CD8-positive, alpha-beta memory T cell (primary cell): ENCODE measurements at regions not wholly inside any gene's neighbourhood (a gene's known extent, or its start where the extent isn't known, plus 50 kb on each side); places are given as distances from the start of the nearest gene placed in this dataset.

Experiments
- CTCF ChIA-PET: fragments of 350-600 bp; sonication (Branson Sonifier 250); formaldehyde crosslinking; loops from one replicate; lab custom pipeline; 2021; ENCODE audit warnings: antibody characterized with exemption; lab: Charles Lee
- POLR2A ChIA-PET: fragments of 350-600 bp; sonication (Branson Sonifier 250); formaldehyde crosslinking; loops from one replicate; lab custom pipeline; 2021; ENCODE audit warnings: antibody characterized with exemption; lab: Charles Lee
- DNase-seq, 5 donors: peaks; one replicate each; pipeline versions ENCODE4 v3.0.0 to v3.0.0-alpha.2; 2020 to 2022; ENCODE audit warnings: mixed read lengths in 1 of 5
- H3K27ac ChIP-seq: one replicate; pipeline ENCODE4 v1.7.0; 2013; ENCODE audit warnings: low read depth, mild to moderate bottlenecking, low read length, moderate library complexity
- H3K27me3 ChIP-seq: 2 replicates; pipeline ENCODE4 v1.7.0; 2013; ENCODE audit warnings: low read length, mild to moderate bottlenecking; ENCODE audit not compliant: insufficient read depth, poor library complexity, severe bottlenecking
- H3K36me3 ChIP-seq: 2 replicates; pipeline ENCODE4 v1.7.0; 2013; ENCODE audit warnings: mild to moderate bottlenecking, low read length, moderate library complexity; ENCODE audit not compliant: insufficient read depth
- H3K4me1 ChIP-seq: 2 replicates; pipeline ENCODE4 v1.7.0; 2013; ENCODE audit warnings: mild to moderate bottlenecking, low read length, moderate library complexity; ENCODE audit not compliant: insufficient read depth
- H3K4me3 ChIP-seq: 2 replicates; pipeline ENCODE4 v1.7.0; 2013; ENCODE audit warnings: mild to moderate bottlenecking, low read length
- H3K9me3 ChIP-seq: 2 replicates; pipeline ENCODE4 v1.7.0; 2013; ENCODE audit warnings: mild to moderate bottlenecking, low read length
- H3K27ac Mint-ChIP-seq, 8 donors: one replicate each; pipeline ENCODE4 v1.8.0; 2020 to 2021; ENCODE audit warnings: mixed read lengths in 8 of 8, mild to moderate bottlenecking in 6 of 8, inconsistent platforms in 3 of 8, moderate library complexity in 3 of 8
- H3K27me3 Mint-ChIP-seq, 2 donors: one replicate each; pipeline ENCODE4 v1.8.0; 2020 to 2021; ENCODE audit warnings: mixed read lengths in 2 of 2, mild to moderate bottlenecking in 1 of 2, moderate library complexity in 1 of 2
- H3K36me3 Mint-ChIP-seq, 3 donors: one replicate each; pipeline ENCODE4 v1.8.0; 2020 to 2021; ENCODE audit warnings: mixed read lengths in 3 of 3, inconsistent platforms in 1 of 3, mild to moderate bottlenecking in 1 of 3
- H3K4me1 Mint-ChIP-seq, 3 donors: one replicate each; pipeline ENCODE4 v1.8.0; 2020 to 2021; ENCODE audit warnings: mixed read lengths in 3 of 3, inconsistent platforms in 1 of 3, mild to moderate bottlenecking in 1 of 3
- H3K4me3 Mint-ChIP-seq, 7 donors: one replicate each; pipeline ENCODE4 v1.8.0; 2020 to 2021; ENCODE audit warnings: mixed read lengths in 7 of 7, mild to moderate bottlenecking in 6 of 7, moderate library complexity in 4 of 7, inconsistent platforms in 2 of 7
- H3K9me3 Mint-ChIP-seq, 5 donors: one replicate each; pipeline ENCODE4 v1.8.0; 2020 to 2022; ENCODE audit warnings: mixed read lengths in 5 of 5, mild to moderate bottlenecking in 3 of 5, moderate library complexity in 2 of 5, inconsistent platforms in 1 of 5

- H3K27me3 ChIP-seq: no peaks in the 10 kb centered on the region
- Mint-ChIP-seq H3K36me3 (no peaks in the 10 kb centered on the region), H3K9me3 (peaks cover 2 to 10% (median 5%) of the 10 kb centered on the region in 5 donors), H3K4me1 (no peaks in the 10 kb centered on the region), H3K27me3 (no peaks in the 10 kb centered on the region), H3K27ac (no peak overlapping the region), H3K4me3 (no peak overlapping the region)
- H3K4me1 ChIP-seq: no peaks in the 10 kb centered on the region
- CTCF ChIA-PET: no interaction called here
- H3K9me3 ChIP-seq: no peaks in the 10 kb centered on the region
- no peaks in the 10 kb centered on the region for H3K36me3 ChIP-seq
- DNase-seq: no peak
- no peak overlapping the region for H3K27ac ChIP-seq
- POLR2A ChIA-PET: no interaction called here
- no peak overlapping the region for H3K4me3 ChIP-seq
These were observed 856.8 kb upstream of the ADAMTS5 start for GRCh38 chr21:27823652-27824201.

- H3K36me3 Mint-ChIP-seq: no peaks in the 10 kb centered on the region
- CTCF ChIA-PET: no interaction called here
- POLR2A ChIA-PET: no interaction called here
These were observed 853.5 kb upstream of the ADAMTS5 start for GRCh38 chr21:27820342-27820741.

GRCh38 chr21:27819299-27819698, 852.4 kb upstream of the ADAMTS5 start:
- H3K9me3 Mint-ChIP-seq: peaks cover 0 to 6% (median 2%) of the 10 kb centered on the region in 5 donors
- no peaks in the 10 kb centered on the region for H3K9me3 ChIP-seq
- H3K27me3 ChIP-seq: no peaks in the 10 kb centered on the region
- no peaks in the 10 kb centered on the region for H3K36me3 Mint-ChIP-seq
- no peak overlapping the region for H3K4me3 ChIP-seq
- no peak overlapping the region for H3K27ac ChIP-seq
- no peaks in the 10 kb centered on the region for H3K27me3 Mint-ChIP-seq
- H3K4me1 ChIP-seq: no peaks in the 10 kb centered on the region
- no peaks in the 10 kb centered on the region for H3K4me1 Mint-ChIP-seq
- no peak for DNase-seq
- H3K36me3 ChIP-seq: no peaks in the 10 kb centered on the region
- no peak overlapping the region for H3K4me3 Mint-ChIP-seq
- ChIA-PET POLR2A (no interaction called here), CTCF (no interaction called here)
- no peak overlapping the region for H3K27ac Mint-ChIP-seq

More at GRCh38 chr21:27820342-27820741, 853.5 kb upstream of the ADAMTS5 start:
- Mint-ChIP-seq H3K4me1 (no peaks in the 10 kb centered on the region), H3K27me3 (no peaks in the 10 kb centered on the region), H3K9me3 (peaks cover 0 to 6% (median 2%) of the 10 kb centered on the region in 5 donors), H3K4me3 (no peak overlapping the region), H3K27ac (no peak overlapping the region)
- Histone ChIP-seq H3K4me1 (no peaks in the 10 kb centered on the region), H3K27ac (no peak overlapping the region), H3K36me3 (no peaks in the 10 kb centered on the region), H3K27me3 (no peaks in the 10 kb centered on the region), H3K4me3 (no peak overlapping the region), H3K9me3 (no peaks in the 10 kb centered on the region)
- DNase-seq: no peak

GRCh38 chr21:27818847-27819246, 852.0 kb upstream of the ADAMTS5 start:
- Histone ChIP-seq H3K4me3 (no peak overlapping the region), H3K9me3 (no peaks in the 10 kb centered on the region), H3K36me3 (no peaks in the 10 kb centered on the region), H3K27me3 (no peaks in the 10 kb centered on the region), H3K27ac (no peak overlapping the region), H3K4me1 (no peaks in the 10 kb centered on the region)
- Mint-ChIP-seq H3K27ac (peak overlapping the region in 1 of 8 donors; percentile 14), H3K9me3 (peaks cover 0 to 4% (median under 1%) of the 10 kb centered on the region in 5 donors), H3K4me1 (no peaks in the 10 kb centered on the region), H3K4me3 (no peak overlapping the region), H3K27me3 (no peaks in the 10 kb centered on the region), H3K36me3 (no peaks in the 10 kb centered on the region)
- ChIA-PET CTCF (no interaction called here), POLR2A (no interaction called here)
- no peak for DNase-seq

GRCh38 chr21:27817902-27818623, 851.2 kb upstream of the ADAMTS5 start:
- H3K27ac Mint-ChIP-seq: no peak overlapping the region
- ChIA-PET POLR2A (no interaction called here), CTCF (no interaction called here)
- Histone ChIP-seq H3K27me3 (no peaks in the 10 kb centered on the region), H3K36me3 (no peaks in the 10 kb centered on the region), H3K4me1 (no peaks in the 10 kb centered on the region), H3K4me3 (no peak overlapping the region), H3K27ac (no peak overlapping the region), H3K9me3 (no peaks in the 10 kb centered on the region)
- H3K9me3 Mint-ChIP-seq: peaks cover 0 to 3% (median 0%) of the 10 kb centered on the region in 5 donors
- no peaks in the 10 kb centered on the region for H3K27me3 Mint-ChIP-seq
- H3K36me3 Mint-ChIP-seq: no peaks in the 10 kb centered on the region
- H3K4me1 Mint-ChIP-seq: no peaks in the 10 kb centered on the region
- no peak for DNase-seq
- no peak overlapping the region for H3K4me3 Mint-ChIP-seq

GRCh38 chr21:27817074-27817473, 850.2 kb upstream of the ADAMTS5 start:
- no peak overlapping the region for H3K27ac Mint-ChIP-seq
- CTCF ChIA-PET: no interaction called here

GRCh38 chr21:27816301-27816700, 849.4 kb upstream of the ADAMTS5 start:
- Histone ChIP-seq H3K27me3 (no peaks in the 10 kb centered on the region), H3K9me3 (no peaks in the 10 kb centered on the region), H3K4me3 (no peak overlapping the region), H3K36me3 (no peaks in the 10 kb centered on the region), H3K4me1 (no peaks in the 10 kb centered on the region), H3K27ac (no peak overlapping the region)
- ChIA-PET CTCF (no interaction called here), POLR2A (no interaction called here)
- no peak overlapping the region for H3K4me3 Mint-ChIP-seq
- H3K36me3 Mint-ChIP-seq: no peaks in the 10 kb centered on the region
- peaks cover 0 to 3% (median 0%) of the 10 kb centered on the region in 5 donors for H3K9me3 Mint-ChIP-seq
- H3K27ac Mint-ChIP-seq: no peak overlapping the region
- H3K4me1 Mint-ChIP-seq: no peaks in the 10 kb centered on the region
- no peak for DNase-seq
- no peaks in the 10 kb centered on the region for H3K27me3 Mint-ChIP-seq

More at GRCh38 chr21:27817074-27817473, 850.2 kb upstream of the ADAMTS5 start:
- no peak overlapping the region for H3K4me3 ChIP-seq
- POLR2A ChIA-PET: no interaction called here
- H3K9me3 Mint-ChIP-seq: peaks cover 0 to 3% (median 0%) of the 10 kb centered on the region in 5 donors
- H3K36me3 Mint-ChIP-seq: no peaks in the 10 kb centered on the region
- H3K27ac ChIP-seq: no peak overlapping the region
- no peak for DNase-seq
- no peaks in the 10 kb centered on the region for H3K4me1 Mint-ChIP-seq
- H3K36me3 ChIP-seq: no peaks in the 10 kb centered on the region
- H3K4me1 ChIP-seq: no peaks in the 10 kb centered on the region
- H3K27me3 Mint-ChIP-seq: no peaks in the 10 kb centered on the region
- no peak overlapping the region for H3K4me3 Mint-ChIP-seq
- no peaks in the 10 kb centered on the region for H3K27me3 ChIP-seq
- no peaks in the 10 kb centered on the region for H3K9me3 ChIP-seq

GRCh38 chr21:27814226-27814625, 847.3 kb upstream of the ADAMTS5 start:
- DNase-seq: no peak
- Mint-ChIP-seq H3K27me3 (no peaks in the 10 kb centered on the region), H3K4me3 (no peak overlapping the region), H3K9me3 (peaks cover 0 to 2% (median 0%) of the 10 kb centered on the region in 5 donors), H3K4me1 (no peaks in the 10 kb centered on the region), H3K27ac (no peak overlapping the region), H3K36me3 (no peaks in the 10 kb centered on the region)
- no peaks in the 10 kb centered on the region for H3K27me3 ChIP-seq
- CTCF ChIA-PET: no interaction called here
- no peaks in the 10 kb centered on the region for H3K4me1 ChIP-seq
- POLR2A ChIA-PET: no interaction called here
- no peak overlapping the region for H3K4me3 ChIP-seq
- no peaks in the 10 kb centered on the region for H3K36me3 ChIP-seq
- H3K27ac ChIP-seq: no peak overlapping the region
- H3K9me3 ChIP-seq: no peaks in the 10 kb centered on the region
